Fibroblast of pulmonary artery (primary cell): ENCODE measurements at regions not wholly inside any gene's neighbourhood (a gene's known extent, or its start where the extent isn't known, plus 50 kb on each side); places are given as distances from the start of the nearest gene placed in this dataset.

Source experiments
- DNase-seq: peaks from one replicate; pipeline ENCODE4 v3.0.0-alpha.2; 2010; ENCODE audit warnings: low read depth
- H3K4me3 ChIP-seq: replicated peaks from 2 replicates; pipeline ENCODE4 v1.5.1; 2011; ENCODE audit warnings: low read depth, mild to moderate bottlenecking, control low read depth, low read length, moderate library complexity
- CTCF ChIP-seq: IDR thresholded peaks from 2 replicates; pipeline ENCODE4 v1.5.1; 2011; ENCODE audit warnings: mild to moderate bottlenecking, control low read depth, low read length, inconsistent platforms; ENCODE audit errors: missing control alignments

GRCh38 chr11:37107415-37107814 lies 509.4 kb upstream of the RAG2 start:
- no peak overlapping the region for H3K4me3 ChIP-seq
- no peak for DNase-seq
- peak; percentile 19 for TF ChIP-seq CTCF

DNA sequence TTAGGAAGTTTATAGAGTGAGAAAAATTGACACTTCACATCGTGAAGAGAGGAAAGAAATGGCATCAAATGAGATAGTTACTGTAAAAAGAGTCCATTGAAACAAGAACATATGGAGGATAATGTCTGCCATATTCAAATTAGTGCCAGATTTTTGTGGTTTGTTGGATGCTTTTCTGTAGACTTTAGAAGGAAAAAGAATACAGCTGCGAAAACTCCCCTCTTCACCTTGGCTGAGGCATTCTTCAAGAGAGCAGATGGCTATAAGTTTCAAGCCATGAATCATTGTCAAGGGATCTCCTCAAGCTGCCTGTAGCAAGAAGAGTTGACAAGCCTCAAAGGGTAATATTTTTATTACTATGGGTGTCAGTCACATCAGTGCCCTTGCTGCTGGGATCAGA lies 507.4 kb upstream of the RAG2 start:
- no peak for TF ChIP-seq CTCF
- no peak for DNase-seq
- no peak overlapping the region for H3K4me3 ChIP-seq

DNA sequence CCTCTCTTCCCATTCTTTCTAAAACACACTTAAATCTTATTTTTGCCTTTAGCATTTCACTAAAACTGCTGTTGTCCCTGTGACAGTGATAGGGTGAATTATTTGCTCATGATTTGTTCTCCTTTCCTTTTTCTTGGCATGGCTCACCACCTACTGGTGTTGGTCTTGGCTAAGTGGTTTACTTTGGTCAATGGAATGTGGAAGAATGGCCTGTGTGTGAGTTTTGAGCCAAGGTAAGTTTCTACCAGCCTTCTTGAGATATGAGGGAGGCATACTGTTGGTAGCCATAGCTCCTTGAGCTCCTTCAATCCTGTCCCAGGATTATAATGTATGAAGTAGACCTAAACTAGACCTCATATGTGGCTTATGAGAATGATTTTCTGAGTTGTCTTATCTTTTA lies 506.3 kb upstream of the RAG2 start:
- H3K4me3 ChIP-seq: no peak overlapping the region
- no peak for TF ChIP-seq CTCF
- no peak for DNase-seq

DNA sequence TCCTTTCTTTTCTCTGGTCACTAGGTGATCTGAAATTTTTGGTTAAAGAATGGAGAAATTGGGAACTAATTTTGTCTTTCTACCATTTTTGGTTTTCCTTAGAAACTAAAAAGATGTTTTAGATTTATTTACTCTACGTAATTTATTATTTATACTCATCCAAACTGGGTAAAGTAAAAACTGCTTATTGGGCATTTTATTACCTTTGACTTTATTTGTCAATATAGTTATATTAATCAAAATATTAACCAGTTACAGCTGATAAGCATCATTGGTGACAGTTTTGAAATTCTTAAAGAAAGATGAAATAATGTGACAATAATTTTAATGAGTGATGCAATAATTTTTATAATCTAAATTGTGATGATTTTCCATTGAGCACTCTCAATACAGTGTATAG lies 502.0 kb upstream of the RAG2 start:
- no peak for DNase-seq
- no peak for TF ChIP-seq CTCF
- no peak overlapping the region for H3K4me3 ChIP-seq

DNA sequence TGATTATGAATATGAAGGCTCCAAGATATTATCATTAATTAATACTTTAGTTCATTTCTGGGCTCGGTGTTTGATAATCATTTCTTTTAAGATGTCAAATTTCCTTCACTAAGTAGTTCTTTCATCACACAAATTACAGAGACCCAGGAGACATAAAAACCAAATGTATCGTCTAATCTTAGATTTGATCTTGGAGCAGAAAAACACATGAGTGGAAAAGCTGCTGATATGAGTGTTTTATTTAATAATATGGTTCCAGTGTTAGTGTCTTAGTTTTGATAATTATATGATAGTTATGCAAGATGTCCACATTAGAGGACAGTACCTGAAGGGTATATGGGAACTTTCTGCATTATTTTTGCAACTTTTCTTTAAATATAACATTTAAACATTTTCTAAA lies 494.5 kb upstream of the RAG2 start:
- no peak for DNase-seq
- no peak for TF ChIP-seq CTCF
- no peak overlapping the region for H3K4me3 ChIP-seq

DNA sequence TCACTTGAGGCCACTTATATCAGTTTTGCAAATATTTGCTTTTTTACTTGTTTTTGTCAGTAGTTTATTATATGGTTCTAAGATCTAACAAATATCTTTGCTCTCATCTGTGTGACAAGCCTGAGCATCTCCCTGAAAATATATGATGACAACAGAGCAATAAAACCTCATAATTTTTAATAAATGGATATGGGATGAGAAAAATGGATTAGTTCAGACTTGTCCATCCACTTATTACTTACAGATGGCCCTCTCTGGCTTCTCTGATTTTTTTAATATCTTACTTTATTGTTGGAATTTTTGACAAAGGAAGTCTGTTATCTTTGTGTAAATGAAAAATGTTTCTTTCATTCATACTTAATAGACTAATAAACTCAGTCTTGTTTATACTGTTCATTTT lies 491.4 kb upstream of the RAG2 start:
- no peak for DNase-seq
- no peak overlapping the region for H3K4me3 ChIP-seq
- TF ChIP-seq CTCF: no peak

DNA sequence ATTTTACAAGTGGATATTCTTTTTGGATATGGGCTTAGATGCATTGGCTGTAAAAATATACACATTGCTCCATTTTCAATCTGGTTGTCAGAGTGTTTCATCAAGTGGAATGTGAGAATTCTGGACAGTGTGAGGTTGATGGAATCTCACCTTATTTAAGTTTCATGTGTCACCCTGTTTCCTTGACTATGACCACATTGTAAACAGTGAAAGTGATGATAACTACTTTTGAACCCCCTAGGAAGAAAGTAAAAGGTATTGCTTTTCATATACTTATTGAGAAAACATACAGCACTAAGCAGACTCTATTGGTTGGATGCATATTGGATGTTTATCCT lies 490.5 kb upstream of the RAG2 start:
- no peak for TF ChIP-seq CTCF
- no peak for DNase-seq
- no peak overlapping the region for H3K4me3 ChIP-seq
